OCI-M1 (cell line): ENCODE measurements at regions not wholly inside any gene's neighbourhood (a gene's known extent, or its start where the extent isn't known, plus 50 kb on each side); places are given as distances from the start of the nearest gene placed in this dataset.

Source experiments
- DNase-seq: peaks from one replicate; lab custom pipeline; 2025; lab: John Stamatoyannopoulos, UW

GRCh38 chr1:14498839-14499238 is 99.6 kb upstream of the KAZN start:
- DNase-seq = no peak

- DNase-seq = no peak
Observed at GRCh38 chr1:14499312-14500040, 99.0 kb upstream of the KAZN start.

GRCh38 chr1:14500041-14500440 is 98.4 kb upstream of the KAZN start:
- no peak for DNase-seq

GRCh38 chr1:14500912-14501311 is 97.6 kb upstream of the KAZN start:
- no peak for DNase-seq

- DNase-seq = no peak
Observed at GRCh38 chr1:14504517-14504916, 94.0 kb upstream of the KAZN start.

- DNase-seq = no peak
Observed at GRCh38 chr1:14506471-14507255, 91.8 kb upstream of the KAZN start.

- no peak for DNase-seq
Observed at GRCh38 chr1:14507262-14507661, 91.2 kb upstream of the KAZN start.

- DNase-seq = no peak
Observed at GRCh38 chr1:14508613-14509012, 89.9 kb upstream of the KAZN start.

GRCh38 chr1:14511166-14511680 is 87.3 kb upstream of the KAZN start:
- DNase-seq = no peak

- DNase-seq = no peak
Observed at GRCh38 chr1:14511796-14512585, 86.5 kb upstream of the KAZN start.

- no peak for DNase-seq
Observed at GRCh38 chr1:14513111-14513510, 85.4 kb upstream of the KAZN start.

- DNase-seq = no peak
Observed at GRCh38 chr1:14514739-14515138, 83.7 kb upstream of the KAZN start.

- no peak for DNase-seq
Observed at GRCh38 chr1:14516974-14517840, 81.3 kb upstream of the KAZN start.

- DNase-seq = no peak
Observed at GRCh38 chr1:14517841-14518180, 80.7 kb upstream of the KAZN start.

GRCh38 chr1:14519976-14520375 is 78.5 kb upstream of the KAZN start:
- no peak for DNase-seq

- no peak for DNase-seq
Observed at GRCh38 chr1:14520514-14521163, 77.8 kb upstream of the KAZN start.

- DNase-seq = no peak
Observed at GRCh38 chr1:14521622-14522021, 76.9 kb upstream of the KAZN start.

GRCh38 chr1:14522077-14522925 is 76.2 kb upstream of the KAZN start:
- no peak for DNase-seq

GRCh38 chr1:14522926-14523241 is 75.6 kb upstream of the KAZN start:
- no peak for DNase-seq
